ENCODE measurements at regions not wholly inside any gene's neighbourhood (a gene's known extent, or its start where the extent isn't known, plus 50 kb on each side); places are given as distances from the start of the nearest gene placed in this dataset.

DNA sequence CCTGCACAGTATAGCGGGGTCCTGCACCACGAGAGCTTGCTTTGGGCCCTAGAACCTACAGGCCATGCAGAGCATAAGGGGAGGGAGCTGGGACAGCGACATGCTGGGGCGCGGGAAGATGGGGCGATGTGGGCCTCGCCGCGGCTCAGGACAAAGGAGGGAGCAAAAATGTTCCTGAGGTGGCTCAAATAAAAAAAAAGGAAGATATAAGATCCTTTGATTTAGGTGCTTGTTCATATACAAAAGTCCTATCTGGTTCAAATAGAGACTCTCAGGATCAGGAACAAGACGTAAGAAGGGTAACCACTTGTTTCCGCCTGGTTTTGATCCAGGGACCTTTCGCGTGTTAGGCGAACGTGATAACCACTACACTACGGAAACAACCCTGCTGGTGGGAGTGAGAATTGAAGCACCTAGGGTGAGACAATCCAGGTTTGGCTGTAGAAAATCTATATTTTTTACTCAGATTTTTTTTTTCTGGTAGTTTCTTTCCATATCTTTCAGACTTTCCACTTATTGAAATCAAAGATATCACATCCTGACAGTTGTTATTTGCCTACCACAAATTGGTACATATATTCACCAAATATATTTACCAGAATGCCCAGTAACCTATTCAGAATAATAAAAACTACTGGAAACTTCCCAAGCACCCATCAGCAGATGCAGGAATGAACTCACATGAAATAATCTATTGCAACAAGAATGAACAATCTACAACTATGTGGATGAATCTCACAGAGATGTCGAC, 177.9 kb upstream of the ZNF184 start (continued):
- TF ChIP-seq, protein P1, sequence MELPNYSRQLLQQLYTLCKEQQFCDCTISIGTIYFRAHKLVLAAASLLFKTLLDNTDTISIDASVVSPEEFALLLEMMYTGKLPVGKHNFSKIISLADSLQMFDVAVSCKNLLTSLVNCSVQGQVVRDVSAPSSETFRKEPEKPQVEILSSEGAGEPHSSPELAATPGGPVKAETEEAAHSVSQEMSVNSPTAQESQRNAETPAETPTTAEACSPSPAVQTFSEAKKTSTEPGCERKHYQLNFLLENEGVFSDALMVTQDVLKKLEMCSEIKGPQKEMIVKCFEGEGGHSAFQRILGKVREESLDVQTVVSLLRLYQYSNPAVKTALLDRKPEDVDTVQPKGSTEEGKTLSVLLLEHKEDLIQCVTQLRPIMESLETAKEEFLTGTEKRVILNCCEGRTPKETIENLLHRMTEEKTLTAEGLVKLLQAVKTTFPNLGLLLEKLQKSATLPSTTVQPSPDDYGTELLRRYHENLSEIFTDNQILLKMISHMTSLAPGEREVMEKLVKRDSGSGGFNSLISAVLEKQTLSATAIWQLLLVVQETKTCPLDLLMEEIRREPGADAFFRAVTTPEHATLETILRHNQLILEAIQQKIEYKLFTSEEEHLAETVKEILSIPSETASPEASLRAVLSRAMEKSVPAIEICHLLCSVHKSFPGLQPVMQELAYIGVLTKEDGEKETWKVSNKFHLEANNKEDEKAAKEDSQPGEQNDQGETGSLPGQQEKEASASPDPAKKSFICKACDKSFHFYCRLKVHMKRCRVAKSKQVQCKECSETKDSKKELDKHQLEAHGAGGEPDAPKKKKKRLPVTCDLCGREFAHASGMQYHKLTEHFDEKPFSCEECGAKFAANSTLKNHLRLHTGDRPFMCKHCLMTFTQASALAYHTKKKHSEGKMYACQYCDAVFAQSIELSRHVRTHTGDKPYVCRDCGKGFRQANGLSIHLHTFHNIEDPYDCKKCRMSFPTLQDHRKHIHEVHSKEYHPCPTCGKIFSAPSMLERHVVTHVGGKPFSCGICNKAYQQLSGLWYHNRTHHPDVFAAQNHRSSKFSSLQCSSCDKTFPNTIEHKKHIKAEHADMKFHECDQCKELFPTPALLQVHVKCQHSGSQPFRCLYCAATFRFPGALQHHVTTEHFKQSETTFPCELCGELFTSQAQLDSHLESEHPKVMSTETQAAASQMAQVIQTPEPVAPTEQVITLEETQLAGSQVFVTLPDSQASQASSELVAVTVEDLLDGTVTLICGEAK (IDR thresholded peaks at IDR 0.05) = no peak
- TF ChIP-seq, protein P1 (CRISPR knock-in tag; IDR thresholded peaks at IDR 0.05) = no peak; the same call in 1 of the 2 replicates
- TF ChIP-seq, protein P2, sequence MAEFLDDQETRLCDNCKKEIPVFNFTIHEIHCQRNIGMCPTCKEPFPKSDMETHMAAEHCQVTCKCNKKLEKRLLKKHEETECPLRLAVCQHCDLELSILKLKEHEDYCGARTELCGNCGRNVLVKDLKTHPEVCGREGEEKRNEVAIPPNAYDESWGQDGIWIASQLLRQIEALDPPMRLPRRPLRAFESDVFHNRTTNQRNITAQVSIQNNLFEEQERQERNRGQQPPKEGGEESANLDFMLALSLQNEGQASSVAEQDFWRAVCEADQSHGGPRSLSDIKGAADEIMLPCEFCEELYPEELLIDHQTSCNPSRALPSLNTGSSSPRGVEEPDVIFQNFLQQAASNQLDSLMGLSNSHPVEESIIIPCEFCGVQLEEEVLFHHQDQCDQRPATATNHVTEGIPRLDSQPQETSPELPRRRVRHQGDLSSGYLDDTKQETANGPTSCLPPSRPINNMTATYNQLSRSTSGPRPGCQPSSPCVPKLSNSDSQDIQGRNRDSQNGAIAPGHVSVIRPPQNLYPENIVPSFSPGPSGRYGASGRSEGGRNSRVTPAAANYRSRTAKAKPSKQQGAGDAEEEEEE (CRISPR knock-in tag; IDR thresholded peaks at IDR 0.05; ENCODE audit: borderline replicate concordance) = no peak
- TF ChIP-seq, protein P3, sequence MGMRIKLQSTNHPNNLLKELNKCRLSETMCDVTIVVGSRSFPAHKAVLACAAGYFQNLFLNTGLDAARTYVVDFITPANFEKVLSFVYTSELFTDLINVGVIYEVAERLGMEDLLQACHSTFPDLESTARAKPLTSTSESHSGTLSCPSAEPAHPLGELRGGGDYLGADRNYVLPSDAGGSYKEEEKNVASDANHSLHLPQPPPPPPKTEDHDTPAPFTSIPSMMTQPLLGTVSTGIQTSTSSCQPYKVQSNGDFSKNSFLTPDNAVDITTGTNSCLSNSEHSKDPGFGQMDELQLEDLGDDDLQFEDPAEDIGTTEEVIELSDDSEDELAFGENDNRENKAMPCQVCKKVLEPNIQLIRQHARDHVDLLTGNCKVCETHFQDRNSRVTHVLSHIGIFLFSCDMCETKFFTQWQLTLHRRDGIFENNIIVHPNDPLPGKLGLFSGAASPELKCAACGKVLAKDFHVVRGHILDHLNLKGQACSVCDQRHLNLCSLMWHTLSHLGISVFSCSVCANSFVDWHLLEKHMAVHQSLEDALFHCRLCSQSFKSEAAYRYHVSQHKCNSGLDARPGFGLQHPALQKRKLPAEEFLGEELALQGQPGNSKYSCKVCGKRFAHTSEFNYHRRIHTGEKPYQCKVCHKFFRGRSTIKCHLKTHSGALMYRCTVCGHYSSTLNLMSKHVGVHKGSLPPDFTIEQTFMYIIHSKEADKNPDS (CRISPR knock-in tag; IDR thresholded peaks at IDR 0.05) = no peak
- TF ChIP-seq THAP11 (CRISPR knock-in tag; IDR thresholded peaks at IDR 0.05) = peak; percentile 76
- peak; percentile 62; the same call in 1 of the 2 replicates for TF ChIP-seq ZBTB7B (CRISPR knock-in tag; IDR thresholded peaks at IDR 0.05)
- TF ChIP-seq ZNF562 (CRISPR knock-in tag; IDR thresholded peaks at IDR 0.05; ENCODE audit: borderline replicate concordance) = no peak
- peak; percentile 49; the same call in 1 of the 2 replicates for TF ChIP-seq SOX13 (IDR thresholded peaks at IDR 0.05)
- peak in 1 of 2 experiments; percentile 51; a peak in 2 of 4 replicates for TF ChIP-seq SOX13 (CRISPR knock-in tag; conservative IDR thresholded peaks at IDR 0.05 in 1 of 2, IDR thresholded peaks at IDR 0.05 in 1 of 2)
- TF ChIP-seq, protein P4, sequence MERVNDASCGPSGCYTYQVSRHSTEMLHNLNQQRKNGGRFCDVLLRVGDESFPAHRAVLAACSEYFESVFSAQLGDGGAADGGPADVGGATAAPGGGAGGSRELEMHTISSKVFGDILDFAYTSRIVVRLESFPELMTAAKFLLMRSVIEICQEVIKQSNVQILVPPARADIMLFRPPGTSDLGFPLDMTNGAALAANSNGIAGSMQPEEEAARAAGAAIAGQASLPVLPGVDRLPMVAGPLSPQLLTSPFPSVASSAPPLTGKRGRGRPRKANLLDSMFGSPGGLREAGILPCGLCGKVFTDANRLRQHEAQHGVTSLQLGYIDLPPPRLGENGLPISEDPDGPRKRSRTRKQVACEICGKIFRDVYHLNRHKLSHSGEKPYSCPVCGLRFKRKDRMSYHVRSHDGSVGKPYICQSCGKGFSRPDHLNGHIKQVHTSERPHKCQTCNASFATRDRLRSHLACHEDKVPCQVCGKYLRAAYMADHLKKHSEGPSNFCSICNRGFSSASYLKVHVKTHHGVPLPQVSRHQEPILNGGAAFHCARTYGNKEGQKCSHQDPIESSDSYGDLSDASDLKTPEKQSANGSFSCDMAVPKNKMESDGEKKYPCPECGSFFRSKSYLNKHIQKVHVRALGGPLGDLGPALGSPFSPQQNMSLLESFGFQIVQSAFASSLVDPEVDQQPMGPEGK (CRISPR knock-in tag; IDR thresholded peaks at IDR 0.05) = 0 out of 2 replicates have a peak, but pooled peaks have one; percentile 15
- peak; percentile 37; the same call in 1 of the 2 replicates for TF ChIP-seq FOSL2 (CRISPR knock-in tag; IDR thresholded peaks at IDR 0.05)
- no peak for TF ChIP-seq ARHGAP35 (CRISPR knock-in tag; IDR thresholded peaks at IDR 0.05; ENCODE audit: borderline replicate concordance)

Measured in HepG2 (cell line).